HCT116 (cell line): ENCODE measurements at regions not wholly inside any gene's neighbourhood (a gene's known extent, or its start where the extent isn't known, plus 50 kb on each side); places are given as distances from the start of the nearest gene placed in this dataset.

Experiments
- ATAC-seq: fragments of 200-7000 bp; cut with Tn5 transposase; 2 replicates; pipeline ENCODE4 v1.9.1; 2020; ENCODE audit warnings: mild to moderate bottlenecking, moderate library complexity
- BruUV-seq: library from RNA; stranded (reverse); fragments of 400-500 nt; replicated peaks from 2 replicates; lab custom pipeline; 2021; lab: Mats Ljungman, UMichigan
- CTCF ChIA-PET: fragments of 300-600 bp; sonication (Branson Sonifier 250); formaldehyde crosslinking; loops from one replicate; lab custom pipeline; 2021; ENCODE audit warnings: antibody characterized with exemption; lab: Charles Lee
- POLR2A ChIA-PET: fragments of 300-600, 350-600 bp; sonication (Branson Sonifier 250); formaldehyde crosslinking; loops from one replicate; lab custom pipeline; 2021; ENCODE audit warnings: antibody characterized with exemption; lab: Charles Lee
- RAD21 ChIA-PET, 2 experiments: fragments of 300-600 bp; sonication (Branson Sonifier 250); formaldehyde crosslinking; loops; one replicate each; lab custom pipeline; 2023; ENCODE audit warnings: low total read pairs in 2 of 2; ENCODE audit not compliant: uncharacterized antibody in 2 of 2, unreplicated experiment in 2 of 2, low non-redundant PET in 1 of 2; lab: Charles Lee
- DNase-seq: peaks from one replicate; pipeline ENCODE4 v3.0.0-alpha.2; 2010; ENCODE audit warnings: low read depth, low spot score
- H2AFZ ChIP-seq: fragments of 200-600 bp; shearing (Covaris generic), sonication (generic); 2 replicates; pipeline ENCODE4 v1.6.1; 2017; ENCODE audit warnings: low read depth, mixed run types, mixed read lengths, antibody characterized with exemption, low read length; ENCODE audit not compliant: poor library complexity, severe bottlenecking
- H3K27ac ChIP-seq: 2 replicates; pipeline ENCODE4 v1.5.1; 2012; ENCODE audit warnings: low read depth, low read length
- H3K27me3 ChIP-seq: fragments of 200-600 bp; sonication (generic); 2 replicates; pipeline ENCODE4 v1.6.1; 2016; ENCODE audit warnings: mixed run types, low read length, mixed read lengths; ENCODE audit not compliant: insufficient read depth
- H3K36me3 ChIP-seq, 2 experiments: fragments of 200-500 bp in 1 of 2; fragments of 200-600 bp in 1 of 2; sonication (Bioruptor generic) in 1 of 2; sonication (generic) in 1 of 2; 2 replicates each; pipeline versions ENCODE4 v1.5.1 to v1.6.1; 2014 to 2016; ENCODE audit warnings: low read length in 2 of 2, inconsistent platforms in 1 of 2, mixed read lengths in 1 of 2, mixed run types in 1 of 2; ENCODE audit not compliant: insufficient read depth in 2 of 2, control insufficient read depth in 1 of 2
- H3K4me1 ChIP-seq, 2 experiments: fragments of 200-600 bp in 1 of 2; sonication (generic) in 1 of 2; 2 replicates each; pipeline versions ENCODE4 v1.5.1 to v1.6.1; 2012 to 2017; ENCODE audit warnings: low read length in 2 of 2, inconsistent platforms in 1 of 2, mild to moderate bottlenecking in 1 of 2, mixed read lengths in 1 of 2, mixed run types in 1 of 2, moderate library complexity in 1 of 2; ENCODE audit not compliant: insufficient read depth in 2 of 2, control insufficient read depth in 1 of 2
- H3K4me2 ChIP-seq: fragments of 200-600 bp; sonication (generic); 2 replicates; pipeline ENCODE4 v1.6.1; 2017; ENCODE audit warnings: mixed run types, low read length, mixed read lengths
- H3K4me3 ChIP-seq, 2 experiments: fragments of 200-600 bp in 1 of 2; sonication (generic) in 1 of 2; replicated peaks in 1 of 2; 2 replicates each; pipeline ENCODE4 v1.5.1; 2011 to 2016; ENCODE audit warnings: low read length in 2 of 2, control low read depth in 1 of 2, low read depth in 1 of 2, mild to moderate bottlenecking in 1 of 2, mixed read lengths in 1 of 2, mixed run types in 1 of 2
- H3K79me2 ChIP-seq: fragments of 200-600 bp; sonication (generic); 2 replicates; pipeline ENCODE4 v1.6.1; 2017; ENCODE audit warnings: mild to moderate bottlenecking, mixed run types, low read length, moderate library complexity, mixed read lengths; ENCODE audit not compliant: insufficient read depth
- H3K9ac ChIP-seq: fragments of 200-600 bp; sonication (generic); 2 replicates; pipeline ENCODE4 v1.6.1; 2016; ENCODE audit warnings: low read length, mixed read lengths
- H3K9me2 ChIP-seq: fragments of 200-600 bp; sonication (generic), shearing (Covaris generic); 2 replicates; pipeline ENCODE4 v1.6.1; 2017; ENCODE audit warnings: mixed run types, mild to moderate bottlenecking, moderate library complexity; ENCODE audit not compliant: insufficient read depth
- H3K9me3 ChIP-seq, 2 experiments: fragments of 200-500 bp in 1 of 2; fragments of 200-600 bp in 1 of 2; sonication (Bioruptor generic) in 1 of 2; sonication (generic) in 1 of 2; 2 replicates each; pipeline ENCODE4 v1.6.1; 2014 to 2017; ENCODE audit warnings: low read length in 2 of 2, mixed read lengths in 2 of 2, inconsistent platforms in 1 of 2, low read depth in 1 of 2, mild to moderate bottlenecking in 1 of 2, mixed run types in 1 of 2, moderate library complexity in 1 of 2; ENCODE audit not compliant: control insufficient read depth in 1 of 2, insufficient read depth in 1 of 2
- H4K20me1 ChIP-seq: fragments of 200-600 bp; sonication (generic), shearing (Covaris generic); 2 replicates; pipeline ENCODE4 v1.6.1; 2017; ENCODE audit warnings: mixed run types, mild to moderate bottlenecking, moderate library complexity; ENCODE audit not compliant: insufficient read depth
- CBX3 ChIP-seq: IDR thresholded peaks from 2 replicates; pipeline ENCODE4 v1.6.1; 2012; ENCODE audit warnings: low read depth
- CEBPB ChIP-seq: IDR thresholded peaks from 2 replicates; pipeline ENCODE4 v1.6.1; 2012; ENCODE audit warnings: low read depth
- EGR1 ChIP-seq: IDR thresholded peaks from 2 replicates; pipeline ENCODE4 v1.6.1; 2012; ENCODE audit warnings: low read depth
- EZH2 ChIP-seq: fragments of 200-600 bp; sonication (generic); IDR thresholded peaks from 2 replicates; pipeline ENCODE4 v1.6.1; 2017; ENCODE audit warnings: antibody characterized with exemption, mixed run types
- POLR2AphosphoS5 ChIP-seq: IDR thresholded peaks from 2 replicates; pipeline ENCODE4 v1.6.1; 2011; ENCODE audit warnings: mild to moderate bottlenecking, low read depth, low read length, moderate library complexity
- RAD21 ChIP-seq: IDR thresholded peaks from 2 replicates; pipeline ENCODE4 v1.6.1; 2012; ENCODE audit warnings: low read depth, mild to moderate bottlenecking
- REST ChIP-seq: IDR thresholded peaks from 2 replicates; pipeline ENCODE4 v1.6.1; 2012; ENCODE audit warnings: low read depth
- SIN3A ChIP-seq: IDR thresholded peaks from 2 replicates; pipeline ENCODE4 v1.6.1; 2012; ENCODE audit warnings: low read depth
- SP1 ChIP-seq: IDR thresholded peaks from 2 replicates; pipeline ENCODE4 v1.6.1; 2012; ENCODE audit warnings: low read depth
- SRF ChIP-seq: IDR thresholded peaks from 2 replicates; pipeline ENCODE4 v1.6.1; 2012; ENCODE audit warnings: low read depth
- YY1 ChIP-seq: IDR thresholded peaks from 2 replicates; pipeline ENCODE4 v1.6.1; 2011; ENCODE audit warnings: low read length, low read depth, moderate library complexity, mild to moderate bottlenecking; ENCODE audit not compliant: insufficient replicate concordance; ENCODE audit errors: extremely low read depth
- intact Hi-C: fragments of 100-400 bp; cut with micrococcal nuclease; formaldehyde crosslinking; loops from 2 replicates; pipeline ENCODE4 v1.10.0; 2022

DNA sequence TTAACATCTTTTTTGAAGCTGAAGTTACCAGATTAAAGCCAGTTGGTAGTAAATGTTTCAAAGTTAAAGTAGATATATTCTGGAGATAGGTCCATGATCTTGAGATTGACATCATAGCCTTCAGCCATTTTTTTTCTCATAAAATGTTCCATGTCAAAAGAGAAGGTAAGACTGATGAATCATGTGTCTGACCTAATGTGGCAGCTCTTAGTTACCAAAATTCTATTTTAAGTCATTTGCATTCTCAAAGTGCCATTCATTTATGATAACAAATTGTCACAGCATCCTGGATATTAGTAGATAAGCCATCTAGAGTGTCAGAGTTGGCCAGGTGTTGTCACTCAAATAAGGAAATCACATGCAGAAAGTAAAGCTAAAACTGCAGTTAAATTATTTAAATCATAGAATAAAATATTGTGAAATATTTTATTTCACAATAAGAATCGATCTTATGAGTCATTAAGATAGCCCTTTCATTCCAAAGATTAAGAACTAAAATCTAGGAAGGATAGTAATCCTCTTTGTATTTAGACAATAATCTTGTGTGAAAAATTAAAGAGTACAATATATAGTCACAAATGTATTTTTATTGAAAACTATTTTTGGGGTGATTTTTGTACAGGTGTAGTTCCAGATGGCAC, 65.7 kb upstream of the ADAD1 start:
- no peaks in the 10 kb centered on the region for H3K27me3 ChIP-seq
- H2AFZ ChIP-seq = no peak overlapping the region
- ChIA-PET POLR2A (no interaction called here), RAD21 (no interaction called here), CTCF (no interaction called here)
- no peak for DNase-seq
- TF ChIP-seq CBX3 (no peak), POLR2AphosphoS5 (no peak), SP1 (no peak), REST (no peak), EZH2 (no peak)
- ATAC-seq = no peak
- intact Hi-C loops = no loop called here
- H3K4me2 ChIP-seq = no peak overlapping the region
- no peaks in the 10 kb centered on the region for H4K20me1 ChIP-seq
- no peaks in the 10 kb centered on the region for H3K9me2 ChIP-seq
- no peak overlapping the region for H3K27ac ChIP-seq
- no peak overlapping the region for H3K9ac ChIP-seq
- BruUV-seq = no TSS peak
- peaks cover 0 to 3% of the 10 kb centered on the region in 2 experiments; a peak in 1 of 4 replicates for H3K36me3 ChIP-seq
- no peaks in the 10 kb centered on the region for H3K4me1 ChIP-seq
- H3K79me2 ChIP-seq = no peaks in the 10 kb centered on the region
- no peaks in the 10 kb centered on the region for H3K9me3 ChIP-seq
- H3K4me3 ChIP-seq = no peak overlapping the region

- H3K9ac ChIP-seq = no peak overlapping the region
- ATAC-seq = no peak
- CTCF ChIA-PET = no interaction called here
- H3K27me3 ChIP-seq = no peaks in the 10 kb centered on the region
- no peaks in the 10 kb centered on the region for H3K79me2 ChIP-seq
- no peak overlapping the region for H2AFZ ChIP-seq
- RAD21 ChIA-PET = no interaction called here
- no peaks in the 10 kb centered on the region; a peak in 1 of 4 replicates for H3K36me3 ChIP-seq
- no peaks in the 10 kb centered on the region for H3K9me3 ChIP-seq
- H3K9me2 ChIP-seq = no peaks in the 10 kb centered on the region
- no peak overlapping the region for H3K4me3 ChIP-seq
- POLR2A ChIA-PET = no interaction called here
- BruUV-seq = no TSS peak
- no peak overlapping the region for H3K4me2 ChIP-seq
- no peaks in the 10 kb centered on the region for H3K4me1 ChIP-seq
- H4K20me1 ChIP-seq = no peaks in the 10 kb centered on the region
- H3K27ac ChIP-seq = no peak overlapping the region
- intact Hi-C loops = no loop called here
- DNase-seq = no peak
- TF ChIP-seq YY1 (no peak), SIN3A (no peak), EGR1 (no peak), SRF (no peak), RAD21 (no peak), CEBPB (no peak), REST (no peak), SP1 (no peak)
These were observed 51.9 kb upstream of the ADAD1 start for GRCh38 chr4:122326908-122327307.
